Dendritic cell treated with granulocyte-macrophage colony-stimulating factor and Interleukin-4, amounts not matched to agents 40 ng/mL and 50 ng/mL, for 4 days (primary cell): ENCODE measurements at regions not wholly inside any gene's neighbourhood (a gene's known extent, or its start where the extent isn't known, plus 50 kb on each side); places are given as distances from the start of the nearest gene placed in this dataset.

Source experiments
- H3K27ac Mint-ChIP-seq: one replicate; pipeline ENCODE4 v1.8.0; 2022; ENCODE audit warnings: mild to moderate bottlenecking, mixed read lengths
- H3K27me3 Mint-ChIP-seq: one replicate; pipeline ENCODE4 v1.8.0; 2022; ENCODE audit warnings: mild to moderate bottlenecking, mixed read lengths
- H3K36me3 Mint-ChIP-seq: one replicate; pipeline ENCODE4 v1.8.0; 2022; ENCODE audit warnings: low read depth, mixed read lengths
- H3K4me1 Mint-ChIP-seq: one replicate; pipeline ENCODE4 v1.8.0; 2022; ENCODE audit warnings: low read depth, mixed read lengths
- H3K4me3 Mint-ChIP-seq: one replicate; pipeline ENCODE4 v1.8.0; 2022; ENCODE audit warnings: mild to moderate bottlenecking, moderate library complexity, mixed read lengths
- H3K9me3 Mint-ChIP-seq: one replicate; pipeline ENCODE4 v1.8.0; 2022; ENCODE audit warnings: mixed read lengths
- intact Hi-C: fragments of 100-400 bp; cut with micrococcal nuclease; formaldehyde crosslinking; loops from one replicate; pipeline ENCODE4 v1.15.0; 2022

- H3K4me3 Mint-ChIP-seq, result no peak overlapping the region
- no peak overlapping the region for H3K27ac Mint-ChIP-seq
- H3K36me3 Mint-ChIP-seq, result no peaks in the 10 kb centered on the region
- no peaks in the 10 kb centered on the region for H3K4me1 Mint-ChIP-seq
- H3K9me3 Mint-ChIP-seq, result no peaks in the 10 kb centered on the region
- no peaks in the 10 kb centered on the region for H3K27me3 Mint-ChIP-seq
- intact Hi-C loops, result no loop called here
Observed at GRCh38 chr19:31612873-31613272, 263.6 kb upstream of the TSHZ3 start.

- Mint-ChIP-seq H3K27me3 (no peaks in the 10 kb centered on the region), H3K36me3 (no peaks in the 10 kb centered on the region), H3K9me3 (no peaks in the 10 kb centered on the region), H3K4me3 (no peak overlapping the region), H3K4me1 (no peaks in the 10 kb centered on the region), H3K27ac (no peak overlapping the region)
- intact Hi-C loops, result no loop called here
Observed at GRCh38 chr19:31613683-31614219, 264.5 kb upstream of the TSHZ3 start.

- intact Hi-C loops, result no loop called here
- Mint-ChIP-seq H3K27me3 (no peaks in the 10 kb centered on the region), H3K36me3 (no peaks in the 10 kb centered on the region), H3K9me3 (no peaks in the 10 kb centered on the region), H3K27ac (no peak overlapping the region), H3K4me3 (no peak overlapping the region), H3K4me1 (no peaks in the 10 kb centered on the region)
Observed at GRCh38 chr19:31616031-31616430, 266.8 kb upstream of the TSHZ3 start.

- no peaks in the 10 kb centered on the region for H3K36me3 Mint-ChIP-seq
- H3K9me3 Mint-ChIP-seq, result peaks cover 6% of the 10 kb centered on the region
- H3K4me1 Mint-ChIP-seq, result no peaks in the 10 kb centered on the region
- intact Hi-C loops, result no loop called here
- H3K4me3 Mint-ChIP-seq, result no peak overlapping the region
- H3K27ac Mint-ChIP-seq, result no peak overlapping the region
- H3K27me3 Mint-ChIP-seq, result no peaks in the 10 kb centered on the region
Observed at GRCh38 chr19:31617010-31617585, 267.9 kb upstream of the TSHZ3 start.

- intact Hi-C loops, result no loop called here
- no peak overlapping the region for H3K4me3 Mint-ChIP-seq
- no peak overlapping the region for H3K27ac Mint-ChIP-seq
- H3K27me3 Mint-ChIP-seq, result no peaks in the 10 kb centered on the region
- H3K36me3 Mint-ChIP-seq, result no peaks in the 10 kb centered on the region
- H3K9me3 Mint-ChIP-seq, result peaks cover 6% of the 10 kb centered on the region
- H3K4me1 Mint-ChIP-seq, result no peaks in the 10 kb centered on the region
Observed at GRCh38 chr19:31625056-31625455, 275.8 kb upstream of the TSHZ3 start.

GRCh38 chr19:31625575-31625974 lies 276.3 kb upstream of the TSHZ3 start:
- intact Hi-C loops, result no loop called here
- H3K36me3 Mint-ChIP-seq, result no peaks in the 10 kb centered on the region
- H3K27me3 Mint-ChIP-seq, result no peaks in the 10 kb centered on the region
- peaks cover 6% of the 10 kb centered on the region for H3K9me3 Mint-ChIP-seq
- H3K4me1 Mint-ChIP-seq, result no peaks in the 10 kb centered on the region
- H3K27ac Mint-ChIP-seq, result no peak overlapping the region
- H3K4me3 Mint-ChIP-seq, result no peak overlapping the region

GRCh38 chr19:31626941-31627340 lies 277.7 kb upstream of the TSHZ3 start:
- no peaks in the 10 kb centered on the region for H3K27me3 Mint-ChIP-seq
- intact Hi-C loops, result no loop called here
- H3K36me3 Mint-ChIP-seq, result no peaks in the 10 kb centered on the region
- peaks cover under 1% of the 10 kb centered on the region for H3K9me3 Mint-ChIP-seq
- no peak overlapping the region for H3K27ac Mint-ChIP-seq
- no peaks in the 10 kb centered on the region for H3K4me1 Mint-ChIP-seq
- no peak overlapping the region for H3K4me3 Mint-ChIP-seq

- no peaks in the 10 kb centered on the region for H3K36me3 Mint-ChIP-seq
- intact Hi-C loops, result no loop called here
- no peaks in the 10 kb centered on the region for H3K9me3 Mint-ChIP-seq
- no peak overlapping the region for H3K4me3 Mint-ChIP-seq
- H3K27me3 Mint-ChIP-seq, result no peaks in the 10 kb centered on the region
- H3K27ac Mint-ChIP-seq, result no peak overlapping the region
- H3K4me1 Mint-ChIP-seq, result no peaks in the 10 kb centered on the region
Observed at GRCh38 chr19:31627620-31628365, 278.6 kb upstream of the TSHZ3 start.

GRCh38 chr19:31629579-31630363 lies 280.5 kb upstream of the TSHZ3 start:
- Mint-ChIP-seq H3K4me3 (no peak overlapping the region), H3K27me3 (no peaks in the 10 kb centered on the region), H3K27ac (no peak overlapping the region), H3K36me3 (no peaks in the 10 kb centered on the region), H3K9me3 (no peaks in the 10 kb centered on the region), H3K4me1 (no peaks in the 10 kb centered on the region)
- intact Hi-C loops, result no loop called here

- Mint-ChIP-seq H3K4me3 (no peak overlapping the region), H3K36me3 (no peaks in the 10 kb centered on the region), H3K4me1 (no peaks in the 10 kb centered on the region), H3K27ac (no peak overlapping the region), H3K27me3 (no peaks in the 10 kb centered on the region), H3K9me3 (no peaks in the 10 kb centered on the region)
- intact Hi-C loops, result no loop called here
Observed at GRCh38 chr19:31633014-31633413, 283.8 kb upstream of the TSHZ3 start.

- H3K4me1 Mint-ChIP-seq, result no peaks in the 10 kb centered on the region
Observed at GRCh38 chr19:31639306-31639705, 290.1 kb upstream of the TSHZ3 start.

GRCh38 chr19:31641591-31641990 lies 292.4 kb upstream of the TSHZ3 start:
- intact Hi-C loops, result no loop called here
- Mint-ChIP-seq H3K27ac (no peak overlapping the region), H3K27me3 (peaks cover 3% of the 10 kb centered on the region), H3K36me3 (no peaks in the 10 kb centered on the region), H3K9me3 (peaks cover 9% of the 10 kb centered on the region), H3K4me1 (no peaks in the 10 kb centered on the region), H3K4me3 (no peak overlapping the region)

More at GRCh38 chr19:31639306-31639705, 290.1 kb upstream of the TSHZ3 start:
- H3K9me3 Mint-ChIP-seq, result no peaks in the 10 kb centered on the region
- intact Hi-C loops, result no loop called here
- H3K4me3 Mint-ChIP-seq, result no peak overlapping the region
- no peaks in the 10 kb centered on the region for H3K36me3 Mint-ChIP-seq
- H3K27ac Mint-ChIP-seq, result no peak overlapping the region
- peaks cover 3% of the 10 kb centered on the region for H3K27me3 Mint-ChIP-seq

GRCh38 chr19:31648347-31648746 lies 299.1 kb upstream of the TSHZ3 start:
- Mint-ChIP-seq H3K27me3 (no peaks in the 10 kb centered on the region), H3K36me3 (no peaks in the 10 kb centered on the region), H3K4me3 (no peak overlapping the region), H3K9me3 (peaks cover 9% of the 10 kb centered on the region), H3K27ac (no peak overlapping the region), H3K4me1 (no peaks in the 10 kb centered on the region)
- intact Hi-C loops, result no loop called here

- Mint-ChIP-seq H3K27ac (no peak overlapping the region), H3K27me3 (no peaks in the 10 kb centered on the region), H3K4me1 (no peaks in the 10 kb centered on the region), H3K9me3 (no peaks in the 10 kb centered on the region), H3K36me3 (no peaks in the 10 kb centered on the region), H3K4me3 (no peak overlapping the region)
- intact Hi-C loops, result no loop called here
Observed at GRCh38 chr19:31656507-31656906, 307.3 kb upstream of the TSHZ3 start.
